PFSK-1 (cell line): ENCODE measurements at regions not wholly inside any gene's neighbourhood (a gene's known extent, or its start where the extent isn't known, plus 50 kb on each side); places are given as distances from the start of the nearest gene placed in this dataset.

Experiments
- FOXP2 ChIP-seq: optimal IDR thresholded peaks from 2 replicates; pipeline ENCODE3; 2011; ENCODE audit warnings: borderline replicate concordance, control low read depth, inconsistent platforms; ENCODE audit not compliant: insufficient read depth; ENCODE audit errors: extremely low read length, extremely low read depth
- POLR2AphosphoS5 ChIP-seq: IDR thresholded peaks from 2 replicates; pipeline ENCODE4 v1.6.1; 2012; ENCODE audit warnings: low read depth, mild to moderate bottlenecking, control low read depth, low read length, moderate library complexity
- SIN3A ChIP-seq: IDR thresholded peaks from 2 replicates; pipeline ENCODE4 v1.6.1; 2012; ENCODE audit warnings: mild to moderate bottlenecking, low read length, moderate library complexity, borderline replicate concordance; ENCODE audit not compliant: insufficient read depth
- TAF1 ChIP-seq: IDR thresholded peaks from 2 replicates; pipeline ENCODE4 v1.6.1; 2012; ENCODE audit warnings: low read length, control low read depth, borderline replicate concordance; ENCODE audit not compliant: insufficient read depth
- TF ChIP-seq, protein P1 (sequence below), 2 experiments: IDR thresholded peaks; 2 replicates each; pipeline versions ENCODE4 v1.6.1 to v1.8.0; 2011 to 2012; ENCODE audit warnings: low read depth in 2 of 2, low read length in 2 of 2, control low read depth in 1 of 2, inconsistent platforms in 1 of 2, mild to moderate bottlenecking in 1 of 2, moderate library complexity in 1 of 2; ENCODE audit not compliant: insufficient read depth in 1 of 2

DNA sequence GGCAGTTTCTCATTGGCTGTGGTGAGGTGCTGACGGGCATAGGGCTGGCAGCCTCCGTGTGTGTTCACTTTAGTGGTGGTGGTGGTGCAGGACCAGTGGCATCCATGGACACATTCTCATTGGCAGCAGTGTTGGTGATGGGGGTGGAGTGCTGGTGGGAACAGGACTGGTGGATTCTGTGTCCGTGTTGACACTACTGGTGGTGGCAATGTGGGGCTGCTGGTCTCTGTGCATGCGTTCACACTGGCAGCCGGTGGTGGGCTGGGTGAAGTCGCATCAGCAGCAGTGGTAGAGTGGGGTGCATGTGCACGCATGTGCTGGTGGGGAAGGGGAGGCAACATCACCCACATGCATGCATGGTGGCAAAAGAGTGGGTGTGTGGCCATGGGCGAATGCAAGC, 1471.4 kb upstream of the PCDH20 start:
- no peak for TF ChIP-seq POLR2AphosphoS5
- TF ChIP-seq TAF1: no peak
- TF ChIP-seq, protein P1, sequence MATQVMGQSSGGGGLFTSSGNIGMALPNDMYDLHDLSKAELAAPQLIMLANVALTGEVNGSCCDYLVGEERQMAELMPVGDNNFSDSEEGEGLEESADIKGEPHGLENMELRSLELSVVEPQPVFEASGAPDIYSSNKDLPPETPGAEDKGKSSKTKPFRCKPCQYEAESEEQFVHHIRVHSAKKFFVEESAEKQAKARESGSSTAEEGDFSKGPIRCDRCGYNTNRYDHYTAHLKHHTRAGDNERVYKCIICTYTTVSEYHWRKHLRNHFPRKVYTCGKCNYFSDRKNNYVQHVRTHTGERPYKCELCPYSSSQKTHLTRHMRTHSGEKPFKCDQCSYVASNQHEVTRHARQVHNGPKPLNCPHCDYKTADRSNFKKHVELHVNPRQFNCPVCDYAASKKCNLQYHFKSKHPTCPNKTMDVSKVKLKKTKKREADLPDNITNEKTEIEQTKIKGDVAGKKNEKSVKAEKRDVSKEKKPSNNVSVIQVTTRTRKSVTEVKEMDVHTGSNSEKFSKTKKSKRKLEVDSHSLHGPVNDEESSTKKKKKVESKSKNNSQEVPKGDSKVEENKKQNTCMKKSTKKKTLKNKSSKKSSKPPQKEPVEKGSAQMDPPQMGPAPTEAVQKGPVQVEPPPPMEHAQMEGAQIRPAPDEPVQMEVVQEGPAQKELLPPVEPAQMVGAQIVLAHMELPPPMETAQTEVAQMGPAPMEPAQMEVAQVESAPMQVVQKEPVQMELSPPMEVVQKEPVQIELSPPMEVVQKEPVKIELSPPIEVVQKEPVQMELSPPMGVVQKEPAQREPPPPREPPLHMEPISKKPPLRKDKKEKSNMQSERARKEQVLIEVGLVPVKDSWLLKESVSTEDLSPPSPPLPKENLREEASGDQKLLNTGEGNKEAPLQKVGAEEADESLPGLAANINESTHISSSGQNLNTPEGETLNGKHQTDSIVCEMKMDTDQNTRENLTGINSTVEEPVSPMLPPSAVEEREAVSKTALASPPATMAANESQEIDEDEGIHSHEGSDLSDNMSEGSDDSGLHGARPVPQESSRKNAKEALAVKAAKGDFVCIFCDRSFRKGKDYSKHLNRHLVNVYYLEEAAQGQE (IDR thresholded peaks at IDR 0.05; ENCODE audit: insufficient read depth in 1 of 2, low read depth in 2 of 2, low read length in 2 of 2): no peak
- TF ChIP-seq SIN3A: no peak
- TF ChIP-seq FOXP2: no peak

DNA sequence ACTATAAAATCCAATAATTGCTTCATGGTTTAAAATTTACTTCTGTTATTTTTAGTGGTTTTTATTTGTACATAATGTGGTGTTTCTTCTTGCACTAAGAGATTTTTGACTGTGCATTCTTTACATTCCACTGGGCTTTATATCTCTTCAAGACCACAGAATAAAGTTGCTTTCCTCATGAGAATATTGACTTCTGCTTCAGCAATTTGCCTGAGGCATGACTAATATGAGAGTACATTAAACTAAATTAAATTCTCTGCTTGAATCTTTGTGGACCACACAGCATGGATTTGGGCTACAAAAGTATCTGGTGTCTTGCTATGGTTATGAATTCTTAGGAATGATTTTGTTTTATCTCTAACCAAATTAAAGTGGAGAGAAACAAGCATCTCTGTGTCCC, 1463.4 kb upstream of the PCDH20 start:
- TF ChIP-seq FOXP2 (no peak), POLR2AphosphoS5 (no peak), SIN3A (no peak), TAF1 (no peak)

DNA sequence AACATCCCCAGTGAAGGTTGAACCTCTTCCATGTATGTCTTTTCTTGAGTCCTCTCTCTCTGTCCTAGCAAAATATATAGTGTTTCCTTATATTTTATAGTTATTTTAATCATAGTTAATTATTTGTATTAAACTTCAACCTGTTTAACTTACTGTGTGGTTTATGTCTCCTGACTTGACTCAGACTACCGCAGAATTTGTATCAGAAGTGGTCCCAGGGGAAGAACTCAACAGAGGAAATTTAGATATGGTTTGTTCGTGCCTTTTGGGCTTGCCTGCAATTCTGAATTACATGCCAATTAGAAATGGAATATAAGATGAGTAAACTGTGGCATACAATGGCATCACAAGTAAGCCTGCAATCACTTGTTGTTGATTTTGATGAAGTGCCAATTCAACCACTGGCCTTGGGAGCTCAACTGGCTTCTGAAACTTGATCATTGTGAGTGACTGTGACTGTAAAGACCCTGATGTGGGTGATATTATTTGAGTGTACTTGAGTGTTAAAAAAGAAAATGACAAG, 1459.5 kb upstream of the PCDH20 start:
- TF ChIP-seq FOXP2 (no peak), TAF1 (no peak), POLR2AphosphoS5 (no peak), SIN3A (no peak)
- TF ChIP-seq, protein P1 (IDR thresholded peaks at IDR 0.05; ENCODE audit: insufficient read depth in 1 of 2, low read depth in 2 of 2, low read length in 2 of 2): no peak

DNA sequence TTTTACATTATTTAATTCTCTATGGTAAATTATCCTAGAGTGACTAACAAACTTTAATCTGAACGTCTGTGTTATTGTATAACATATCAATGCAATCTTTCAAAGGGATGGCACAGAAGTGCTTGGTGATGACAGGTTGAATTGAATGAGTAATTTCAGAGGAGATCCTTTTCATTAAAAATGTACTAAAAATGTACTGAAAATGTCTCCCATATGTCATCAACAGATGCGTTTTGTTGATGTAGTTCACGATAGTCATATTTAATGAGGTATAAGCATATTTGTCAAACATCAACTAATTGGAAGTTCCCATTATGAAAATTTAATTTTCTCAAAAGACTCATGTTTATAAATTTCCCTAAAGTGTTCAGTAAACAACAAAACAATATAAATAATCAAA, 1434.7 kb upstream of the PCDH20 start:
- TF ChIP-seq POLR2AphosphoS5: no peak
- TF ChIP-seq, protein P1 (IDR thresholded peaks at IDR 0.05; ENCODE audit: insufficient read depth in 1 of 2, low read depth in 2 of 2, low read length in 2 of 2): no peak
- TF ChIP-seq FOXP2: no peak
- TF ChIP-seq TAF1: no peak
- no peak for TF ChIP-seq SIN3A

DNA sequence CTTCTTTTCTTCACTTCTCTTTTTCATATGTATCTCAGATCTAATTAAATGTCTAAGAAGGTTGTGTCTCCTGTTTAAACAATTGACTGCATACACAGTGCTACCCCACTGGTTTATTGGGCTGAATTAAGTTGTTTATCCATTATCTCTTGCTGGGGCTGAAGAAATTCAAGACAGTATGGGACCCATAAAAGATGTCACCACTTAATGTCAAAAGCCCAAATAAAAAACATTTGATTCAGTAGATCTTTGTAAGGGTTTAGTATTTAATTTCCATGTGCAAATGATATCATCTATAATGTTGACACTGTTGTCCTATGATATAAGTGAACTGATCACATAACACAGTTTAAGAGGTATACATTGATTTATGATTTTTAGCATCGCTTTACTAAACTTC, 1431.9 kb upstream of the PCDH20 start:
- TF ChIP-seq TAF1 (no peak), POLR2AphosphoS5 (no peak), SIN3A (no peak), FOXP2 (no peak)
- TF ChIP-seq, protein P1 (IDR thresholded peaks at IDR 0.05; ENCODE audit: insufficient read depth in 1 of 2, low read depth in 2 of 2, low read length in 2 of 2): no peak
